ENCODE measurements at regions not wholly inside any gene's neighbourhood (a gene's known extent, or its start where the extent isn't known, plus 50 kb on each side); places are given as distances from the start of the nearest gene placed in this dataset.

GRCh38 chr15:97168704-97169475, 791.6 kb upstream of the ARRDC4 start:
- peak; percentile 23 for DNase-seq (ENCODE audit: low spot score)

GRCh38 chr15:97171556-97171955, 788.9 kb upstream of the ARRDC4 start:
- DNase-seq (ENCODE audit: low spot score), result no peak

DNA sequence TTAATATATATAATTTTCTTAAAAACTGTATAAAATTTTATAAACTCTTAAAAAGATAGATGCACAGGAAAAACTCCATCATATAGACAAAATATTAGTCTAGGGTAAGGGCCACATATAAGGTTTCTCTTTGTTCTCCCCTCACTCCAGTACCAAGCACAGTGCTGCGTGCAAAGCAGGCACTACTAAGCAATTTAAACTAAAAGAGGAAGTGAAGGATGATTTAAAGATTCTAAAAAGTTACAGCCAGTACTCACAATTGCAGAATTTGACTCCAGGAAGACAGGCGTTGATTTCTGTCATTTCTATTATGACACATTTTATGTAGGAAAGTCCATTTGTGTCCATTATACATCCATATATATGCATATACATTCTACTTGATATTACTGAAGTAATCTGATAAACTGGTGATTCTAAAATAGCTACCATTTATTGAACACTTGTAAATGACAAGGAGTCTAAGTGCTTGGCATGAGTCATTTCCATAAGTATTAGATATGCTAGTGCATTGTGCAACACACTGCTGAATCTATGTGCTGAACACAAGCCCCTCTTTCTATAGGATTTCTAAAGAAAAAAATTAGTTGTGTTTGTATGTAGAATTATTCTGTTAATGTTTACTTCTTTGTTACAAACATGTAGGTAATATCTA, 785.5 kb upstream of the ARRDC4 start:
- DNase-seq (ENCODE audit: low spot score), result no peak

GRCh38 chr15:97177151-97177577, 783.3 kb upstream of the ARRDC4 start:
- DNase-seq (ENCODE audit: low spot score), result no peak

DNA sequence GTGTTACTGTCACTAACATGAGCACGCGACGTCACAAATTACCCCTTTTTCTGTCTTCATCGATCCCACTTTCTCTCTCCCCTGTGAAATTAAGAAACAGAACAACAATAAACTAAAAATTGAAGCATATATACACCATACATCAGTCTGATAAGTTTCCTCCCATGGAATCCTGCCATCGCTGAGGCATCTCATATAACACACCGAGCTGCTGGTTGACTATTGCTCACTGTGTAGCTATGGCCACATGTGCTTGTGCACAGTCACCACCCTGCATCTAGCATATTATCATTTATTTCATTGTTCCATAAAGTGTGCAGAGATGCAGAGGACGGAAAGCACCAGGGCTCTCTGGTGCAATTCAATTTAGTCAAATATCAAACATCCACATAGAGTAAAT, 777.9 kb upstream of the ARRDC4 start:
- no peak for DNase-seq (ENCODE audit: low spot score)

DNA sequence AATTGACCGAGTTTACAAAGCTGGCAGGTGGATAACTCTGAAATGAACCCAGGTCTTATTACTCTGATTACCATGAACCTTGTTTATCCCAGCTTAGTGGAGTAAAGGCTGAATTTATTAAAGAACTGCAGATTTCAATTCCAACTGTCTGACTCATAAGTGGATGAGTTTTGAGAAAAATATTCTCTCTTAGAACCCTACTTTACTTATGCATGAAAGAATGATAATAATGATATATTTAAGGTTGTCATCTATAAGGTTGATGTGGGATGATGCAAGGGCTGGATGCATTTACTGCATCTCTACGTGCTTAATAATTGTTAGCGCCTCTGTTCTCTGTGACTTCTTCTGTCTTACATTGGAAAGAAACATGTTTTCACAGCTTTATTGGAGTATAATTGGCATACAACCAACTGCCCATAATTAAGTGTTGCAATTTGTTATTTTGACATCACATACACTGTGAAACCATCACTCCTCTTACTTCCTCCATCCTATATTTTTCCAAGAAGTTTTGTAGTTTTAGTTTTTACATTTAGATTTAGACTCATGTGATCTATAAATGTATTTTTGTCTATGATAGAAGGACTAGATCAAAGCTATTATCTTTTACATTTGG, 771.2 kb upstream of the ARRDC4 start:
- peak; percentile 13 for DNase-seq (ENCODE audit: low spot score)

GRCh38 chr15:97194750-97195149, 765.8 kb upstream of the ARRDC4 start:
- no peak for DNase-seq (ENCODE audit: low spot score)

- no peak for DNase-seq (ENCODE audit: low spot score)
These were observed 764.2 kb upstream of the ARRDC4 start for GRCh38 chr15:97196048-97197014.

GRCh38 chr15:97199393-97200051, 761.0 kb upstream of the ARRDC4 start:
- DNase-seq (ENCODE audit: low spot score), result no peak

GRCh38 chr15:97200161-97200560, 760.3 kb upstream of the ARRDC4 start:
- peak; percentile 54 for DNase-seq (ENCODE audit: low spot score)

DNA sequence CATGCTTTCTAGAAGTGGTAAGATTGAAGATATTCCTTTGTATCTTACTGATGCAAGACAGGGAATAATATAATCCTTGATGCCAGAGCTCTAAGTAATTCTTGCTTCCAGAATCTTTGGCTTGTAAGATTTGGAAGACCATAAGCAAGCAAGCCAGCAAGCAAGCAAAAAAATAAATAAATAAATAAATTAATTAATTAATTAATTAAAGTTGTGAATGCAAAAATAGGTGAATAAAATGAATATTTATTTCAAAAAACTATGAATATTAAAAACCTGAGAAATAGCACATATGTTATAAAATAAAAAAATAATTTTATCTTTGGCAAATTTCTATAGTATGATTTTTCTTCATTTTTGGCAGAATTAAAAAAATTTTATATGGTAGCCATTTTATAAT, 750.2 kb upstream of the ARRDC4 start:
- no peak for DNase-seq (ENCODE audit: low spot score)

DNA sequence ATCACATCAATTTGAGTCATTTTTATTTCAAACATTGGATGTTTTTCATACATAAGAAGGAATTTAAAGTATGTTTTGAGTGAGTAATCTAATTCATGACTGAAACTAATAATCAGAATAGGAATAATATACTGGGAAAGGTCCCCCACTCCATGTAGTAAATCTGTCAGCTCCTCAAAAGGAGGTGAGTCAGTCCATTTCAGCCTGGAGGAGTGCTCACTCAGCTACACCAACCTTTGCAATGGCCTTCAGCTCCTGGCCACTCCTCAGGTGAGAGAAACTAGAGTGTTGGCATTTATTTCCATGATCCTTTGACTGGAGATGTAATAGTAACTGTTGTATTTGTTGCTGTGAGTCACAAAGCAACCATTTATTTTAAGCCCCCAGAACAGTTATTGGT, 744.9 kb upstream of the ARRDC4 start:
- DNase-seq (ENCODE audit: low spot score), result no peak

- no peak for DNase-seq (ENCODE audit: low spot score)
These were observed 736.3 kb upstream of the ARRDC4 start for GRCh38 chr15:97224191-97224641.

DNA sequence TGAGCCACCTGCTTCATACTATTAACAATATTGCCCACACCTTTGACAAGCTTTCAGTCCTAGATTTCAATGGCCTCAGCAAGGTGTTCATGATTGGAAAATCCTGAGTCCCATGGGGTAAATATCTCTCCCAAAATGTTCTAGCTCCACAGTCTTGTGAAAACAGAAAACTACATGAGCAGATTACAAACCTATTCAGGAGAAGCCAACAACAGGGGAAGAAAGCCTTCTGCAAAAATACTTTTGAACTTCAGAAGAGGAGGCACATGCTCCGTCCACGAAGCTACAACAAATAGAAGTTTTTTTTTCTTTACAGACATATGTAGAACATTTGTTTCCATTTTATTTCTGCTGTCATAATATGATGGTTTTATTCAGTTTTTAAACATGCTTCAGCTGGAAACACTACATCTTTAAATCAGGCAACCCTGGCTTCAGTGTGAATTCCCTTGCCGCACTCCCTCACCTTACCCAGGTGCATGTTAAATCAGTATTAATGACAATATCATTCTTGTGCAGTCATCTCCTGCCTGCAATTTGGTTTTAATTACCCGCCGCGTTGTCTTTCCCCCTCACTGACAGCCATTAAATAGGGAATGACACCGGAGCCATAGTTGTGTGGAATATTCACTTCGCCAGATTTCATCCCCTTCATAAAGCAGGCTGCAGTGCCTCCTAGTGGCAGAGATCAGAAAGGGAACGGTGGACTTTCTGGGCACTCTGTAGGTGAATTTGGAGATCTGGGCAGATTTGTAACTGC, 725.5 kb upstream of the ARRDC4 start:
- peak; percentile 35 for DNase-seq (ENCODE audit: low spot score)

DNA sequence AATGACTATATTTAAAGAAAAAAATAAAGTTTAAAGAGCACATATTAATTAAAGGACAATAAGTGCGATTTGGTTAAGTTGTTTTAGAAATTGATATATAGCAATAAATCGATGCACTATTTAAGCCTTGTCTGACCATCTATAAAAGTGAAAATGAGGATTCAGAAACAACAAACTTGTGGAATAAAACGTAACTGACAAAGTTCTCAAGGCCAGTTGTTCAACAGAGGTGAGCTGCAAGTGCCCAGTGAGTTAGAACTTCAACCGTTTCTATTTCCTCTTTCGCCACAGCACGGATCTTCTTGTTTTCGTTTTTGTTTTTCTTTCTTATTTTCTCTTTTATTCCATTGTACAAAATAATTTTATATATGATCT, 724.9 kb upstream of the ARRDC4 start:
- DNase-seq (ENCODE audit: low spot score), result no peak

GRCh38 chr15:97236140-97236539, 724.4 kb upstream of the ARRDC4 start:
- no peak for DNase-seq (ENCODE audit: low spot score)

GRCh38 chr15:97237160-97237559, 723.3 kb upstream of the ARRDC4 start:
- no peak for DNase-seq (ENCODE audit: low spot score)

- DNase-seq (ENCODE audit: low spot score), result no peak
These were observed 712.1 kb upstream of the ARRDC4 start for GRCh38 chr15:97248376-97248775.

DNA sequence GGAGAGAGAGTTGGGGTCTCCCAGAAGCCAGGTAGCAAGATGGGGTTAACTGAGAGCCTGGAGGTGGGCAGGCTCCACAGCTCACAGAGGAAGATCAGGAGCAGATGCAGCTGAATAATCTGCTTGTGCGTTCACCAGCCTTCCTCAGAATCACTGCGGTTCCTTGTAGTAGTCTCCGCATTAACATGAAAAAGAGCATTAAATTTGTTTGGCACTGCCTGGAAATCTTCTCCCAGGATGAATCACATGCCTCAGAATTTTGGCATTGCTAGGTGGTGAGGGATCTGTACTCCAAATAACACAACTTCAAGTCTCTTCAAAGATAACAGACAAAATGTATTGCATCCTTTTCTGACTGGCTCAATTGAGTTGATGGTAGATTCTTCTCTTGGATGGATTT, 700.6 kb upstream of the ARRDC4 start:
- DNase-seq (ENCODE audit: low spot score), result no peak

DNA sequence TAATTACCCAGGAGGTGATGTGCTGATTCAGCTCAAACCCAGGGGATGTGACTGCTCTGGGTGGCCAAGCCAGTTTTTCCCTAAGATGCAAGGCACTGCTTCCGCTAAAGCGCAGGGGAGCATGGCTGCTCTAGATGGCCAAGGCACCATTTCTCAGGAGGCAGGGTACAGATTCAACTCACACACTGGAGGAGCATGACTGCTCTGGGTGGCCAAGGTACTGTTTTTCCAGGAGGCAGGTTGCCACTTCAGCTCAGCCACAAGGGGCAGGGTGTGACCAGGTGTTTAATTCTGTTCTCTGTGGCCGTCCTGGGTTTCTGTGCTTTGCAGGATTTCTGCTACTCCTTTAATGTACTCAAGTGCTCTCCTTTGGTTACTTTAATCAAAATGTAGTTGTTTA, 659.3 kb upstream of the ARRDC4 start:
- no peak for DNase-seq (ENCODE audit: low spot score)

DNA sequence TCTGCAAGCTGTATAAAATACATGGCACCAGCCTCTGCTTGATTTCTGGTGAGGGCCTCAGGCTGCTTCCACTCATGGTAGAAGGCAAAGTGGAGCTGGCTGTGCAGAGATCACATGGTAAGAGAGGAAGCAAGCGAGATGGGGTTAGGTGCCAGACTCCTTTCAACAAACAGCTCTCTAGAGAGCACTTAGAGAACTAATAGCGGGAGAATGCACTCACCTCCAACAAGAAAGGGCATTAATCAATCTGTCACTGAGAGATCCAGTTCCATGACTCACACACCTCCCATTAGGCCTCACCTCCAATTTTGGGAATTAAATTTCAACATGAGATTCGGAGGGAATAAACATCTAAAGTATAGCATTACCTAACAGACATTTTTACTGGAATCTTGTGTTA, 644.1 kb upstream of the ARRDC4 start:
- DNase-seq (ENCODE audit: low spot score), result no peak

All from A172 (cell line).